Amniotic stem cell (primary cell): ENCODE measurements at regions not wholly inside any gene's neighbourhood (a gene's known extent, or its start where the extent isn't known, plus 50 kb on each side); places are given as distances from the start of the nearest gene placed in this dataset.
"Not testable (repeated sequence)": the region's sequence is repeated elsewhere in the genome, so short reads cannot be mapped to it uniquely, and the experiment has no call there.

ENCODE experiments used
- DNase-seq: peaks from one replicate; lab custom pipeline; 2025; lab: John Stamatoyannopoulos, UW

GRCh38 chr2:111425789-111426201, 305.1 kb downstream of the BCL2L11 start:
- DNase-seq: not testable (repeated sequence)

GRCh38 chr2:111427346-111427745, 306.6 kb downstream of the BCL2L11 start:
- not testable (repeated sequence) for DNase-seq

GRCh38 chr2:111428915-111429314, 308.2 kb downstream of the BCL2L11 start:
- DNase-seq: not testable (repeated sequence)

- DNase-seq: not testable (repeated sequence)
Measured at GRCh38 chr2:111429353-111429752, 308.6 kb downstream of the BCL2L11 start.

GRCh38 chr2:111430817-111431661, 310.3 kb downstream of the BCL2L11 start:
- DNase-seq: not testable (repeated sequence)

GRCh38 chr2:111432423-111432822, 311.7 kb downstream of the BCL2L11 start:
- DNase-seq: not testable (repeated sequence)

- not testable (repeated sequence) for DNase-seq
Measured at GRCh38 chr2:111432916-111433499, 312.3 kb downstream of the BCL2L11 start.

- DNase-seq: not testable (repeated sequence)
Measured at GRCh38 chr2:111433892-111434607, 313.3 kb downstream of the BCL2L11 start.

- DNase-seq: not testable (repeated sequence)
Measured at GRCh38 chr2:111434608-111434939, 313.9 kb downstream of the BCL2L11 start.

GRCh38 chr2:111435553-111436310, 315.0 kb downstream of the BCL2L11 start:
- DNase-seq: not testable (repeated sequence)

- not testable (repeated sequence) for DNase-seq
Measured at GRCh38 chr2:111436411-111436810, 315.7 kb downstream of the BCL2L11 start.

- DNase-seq: not testable (repeated sequence)
Measured at GRCh38 chr2:111437288-111437990, 316.7 kb downstream of the BCL2L11 start.

GRCh38 chr2:111438161-111438560, 317.4 kb downstream of the BCL2L11 start:
- not testable (repeated sequence) for DNase-seq

- DNase-seq: not testable (repeated sequence)
Measured at GRCh38 chr2:111439237-111439636, 318.5 kb downstream of the BCL2L11 start.

GRCh38 chr2:111441614-111442013, 320.9 kb downstream of the BCL2L11 start:
- DNase-seq: not testable (repeated sequence)

GRCh38 chr2:111442767-111443454, 322.2 kb downstream of the BCL2L11 start:
- DNase-seq: not testable (repeated sequence)

GRCh38 chr2:111444516-111444915, 323.8 kb downstream of the BCL2L11 start:
- not testable (repeated sequence) for DNase-seq

- DNase-seq: not testable (repeated sequence)
Measured at GRCh38 chr2:111445191-111445929, 324.6 kb downstream of the BCL2L11 start.

- not testable (repeated sequence) for DNase-seq
Measured at GRCh38 chr2:111445941-111446340, 325.2 kb downstream of the BCL2L11 start.

- DNase-seq: not testable (repeated sequence)
Measured at GRCh38 chr2:111447482-111447881, 326.8 kb downstream of the BCL2L11 start.
